ENCODE measurements at regions not wholly inside any gene's neighbourhood (a gene's known extent, or its start where the extent isn't known, plus 50 kb on each side); places are given as distances from the start of the nearest gene placed in this dataset.

GRCh38 chr4:59805176-59805575, 1395.0 kb upstream of the ADGRL3 start:
- no peak for TF ChIP-seq CTCF (IDR thresholded peaks at IDR 0.05)
- TF ChIP-seq POLR2AphosphoS5 (IDR thresholded peaks at IDR 0.05): no peak
